Kidney tubule cell (primary cell): ENCODE measurements at regions not wholly inside any gene's neighbourhood (a gene's known extent, or its start where the extent isn't known, plus 50 kb on each side); places are given as distances from the start of the nearest gene placed in this dataset.

Experiments
- DNase-seq: peaks from one replicate; pipeline ENCODE4 v3.0.0-alpha.2; 2018; ENCODE audit warnings: low spot score

DNA sequence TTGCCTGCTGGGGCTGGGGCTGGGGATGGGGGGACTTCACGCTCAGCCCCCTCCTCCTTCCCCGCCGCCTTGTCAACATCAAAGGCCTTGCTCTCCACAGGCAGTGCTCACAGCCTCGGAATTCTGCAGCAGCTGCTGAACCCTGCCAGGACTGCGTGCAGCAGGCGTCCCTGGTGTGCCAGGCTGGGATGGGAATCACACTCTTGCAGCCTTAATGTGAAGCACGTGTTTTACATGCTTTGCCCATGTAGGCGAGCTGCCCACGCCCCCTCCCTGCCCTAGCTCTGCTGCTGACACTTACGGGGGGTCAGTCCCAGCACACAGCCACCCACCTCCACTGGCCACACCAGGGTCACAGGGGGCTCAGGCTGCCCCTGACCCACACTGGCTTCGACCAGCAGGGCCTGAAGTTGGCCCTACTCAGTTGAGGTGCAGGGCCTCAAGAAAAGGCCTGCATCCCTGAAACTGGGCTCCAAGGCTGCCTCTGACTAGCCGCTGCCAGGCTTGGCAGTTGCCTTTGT, 276.2 kb upstream of the RTL1 start:
- no peak for DNase-seq

DNA sequence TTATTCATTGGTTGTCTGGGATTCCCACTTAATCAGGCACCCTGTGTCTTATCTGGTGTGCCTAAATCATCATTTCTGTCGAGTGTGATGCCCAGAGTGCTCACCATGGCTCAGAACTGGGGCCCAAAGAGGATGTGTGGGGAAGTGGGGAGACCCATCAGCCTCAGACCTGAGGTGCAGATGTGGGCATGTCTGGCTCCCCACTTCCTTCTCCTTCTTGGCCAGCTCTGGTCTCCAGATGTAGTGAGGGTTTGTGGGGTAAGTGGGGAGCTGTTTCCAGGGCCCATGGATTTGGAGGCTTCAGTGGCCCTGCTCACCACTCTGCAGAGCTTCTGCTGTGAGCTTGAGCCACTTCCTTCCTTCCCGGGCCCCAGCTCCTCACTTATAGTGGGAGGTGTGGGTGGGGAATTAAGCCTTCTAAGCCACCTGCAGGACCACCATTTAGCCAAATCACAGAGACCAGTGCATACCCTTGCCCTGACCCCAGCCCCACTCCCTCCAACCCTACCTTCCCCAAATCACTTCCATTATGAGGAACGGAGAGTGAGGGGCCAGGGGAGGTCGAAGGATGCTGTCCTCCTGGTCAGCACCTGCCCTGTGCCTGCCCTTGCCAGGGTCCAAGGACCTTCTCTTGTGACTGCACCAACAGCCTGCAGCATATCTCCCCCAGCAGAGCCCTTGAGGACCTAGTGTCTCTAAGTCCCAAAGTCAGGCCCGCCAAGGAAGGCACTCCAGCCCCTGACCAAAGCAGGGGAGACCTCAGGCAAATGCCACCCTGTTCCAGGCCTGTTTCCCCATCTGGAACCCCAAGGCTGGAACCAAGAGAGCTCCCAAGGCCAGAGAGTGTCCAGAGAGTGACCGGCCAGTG, 278.2 kb upstream of the RTL1 start:
- no peak for DNase-seq

GRCh38 chr14:101182476-101182875, 279.0 kb upstream of the RTL1 start:
- no peak for DNase-seq

DNA sequence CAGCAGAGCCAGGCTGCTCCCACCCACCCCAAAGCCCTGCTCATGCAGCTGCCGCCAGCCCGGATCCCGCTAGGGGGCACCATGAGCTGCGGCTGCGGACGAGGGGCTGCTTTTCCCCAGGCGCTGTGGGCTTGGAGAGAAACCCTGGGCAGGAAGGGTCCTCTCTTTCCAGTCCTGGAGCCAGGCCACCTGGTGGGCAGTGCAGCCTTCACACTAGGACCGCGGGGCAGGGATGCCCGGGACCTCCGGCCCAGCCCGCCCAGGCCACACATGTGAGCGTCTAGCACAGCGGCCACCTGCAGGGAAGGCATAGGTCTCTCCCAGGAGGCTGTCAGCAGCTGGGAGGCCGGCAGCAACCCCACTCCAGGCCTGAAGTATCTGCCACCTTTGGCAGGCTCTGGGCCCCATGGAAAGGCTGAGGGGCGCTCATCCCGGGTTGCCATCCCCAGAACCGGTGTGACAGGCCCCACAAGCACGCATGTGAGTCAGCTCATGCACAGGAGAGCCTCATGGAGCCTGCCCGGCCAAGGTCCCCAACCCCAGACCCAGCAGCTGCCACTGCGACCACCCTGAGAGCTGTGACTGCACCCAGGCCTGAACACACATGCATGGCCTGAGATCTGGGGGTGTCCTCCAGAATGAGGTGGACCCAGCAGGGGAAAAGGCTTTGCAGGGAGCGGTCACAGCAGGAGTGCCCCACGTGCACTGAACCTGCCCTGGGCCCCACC, 280.0 kb upstream of the RTL1 start:
- DNase-seq = no peak

- no peak for DNase-seq
These were observed 280.6 kb upstream of the RTL1 start for GRCh38 chr14:101184104-101184455.

DNA sequence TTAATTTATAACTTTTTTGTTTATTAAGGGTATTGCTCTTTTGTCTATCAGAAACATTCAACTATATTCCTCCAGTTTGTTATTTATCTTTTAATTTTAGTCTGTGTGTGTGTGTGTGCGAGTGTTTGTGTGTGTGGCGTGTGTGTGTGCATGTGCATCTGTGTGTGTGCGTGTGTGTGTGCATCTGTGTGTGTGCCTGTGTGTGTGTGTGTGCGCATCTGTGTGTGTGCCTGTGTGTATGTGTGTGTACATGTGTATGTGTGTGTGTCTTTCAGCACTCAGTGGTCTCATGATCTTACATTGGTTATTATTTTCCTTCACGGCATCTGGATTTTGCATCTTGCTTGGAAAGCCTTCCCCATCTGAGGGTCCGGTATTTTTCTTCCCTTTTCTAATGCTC, 281.1 kb upstream of the RTL1 start:
- DNase-seq = no peak

- no peak for DNase-seq
These were observed 281.7 kb upstream of the RTL1 start for GRCh38 chr14:101185073-101185835.

GRCh38 chr14:101185946-101186345, 282.4 kb upstream of the RTL1 start:
- DNase-seq = no peak

DNA sequence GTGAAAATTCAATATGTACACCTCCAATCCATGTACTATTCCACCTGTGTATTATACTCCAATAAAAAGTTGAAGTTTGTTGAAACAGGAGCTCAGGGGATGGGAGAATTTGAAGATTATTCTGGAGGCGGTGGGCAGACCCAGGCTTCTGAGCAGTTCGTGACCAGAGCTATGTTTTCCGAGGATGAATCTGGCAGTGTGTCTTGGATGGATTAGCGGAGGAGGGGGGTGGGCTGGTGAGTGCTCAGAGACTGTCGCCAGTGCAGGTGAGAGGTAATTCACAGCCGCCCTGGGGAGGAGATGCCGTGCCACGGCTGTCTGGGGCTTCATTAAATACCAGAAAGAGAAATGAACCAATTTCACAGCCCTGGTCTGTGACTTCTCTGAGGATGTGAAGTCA, 283.0 kb upstream of the RTL1 start:
- DNase-seq = no peak

- DNase-seq = no peak
These were observed 283.7 kb upstream of the RTL1 start for GRCh38 chr14:101186992-101187815.

GRCh38 chr14:101187816-101188570, 284.5 kb upstream of the RTL1 start:
- no peak for DNase-seq

- no peak for DNase-seq
These were observed 285.0 kb upstream of the RTL1 start for GRCh38 chr14:101188571-101188915.

GRCh38 chr14:101189266-101189665, 285.7 kb upstream of the RTL1 start:
- no peak for DNase-seq

- no peak for DNase-seq
These were observed 286.5 kb upstream of the RTL1 start for GRCh38 chr14:101189962-101190560.

DNA sequence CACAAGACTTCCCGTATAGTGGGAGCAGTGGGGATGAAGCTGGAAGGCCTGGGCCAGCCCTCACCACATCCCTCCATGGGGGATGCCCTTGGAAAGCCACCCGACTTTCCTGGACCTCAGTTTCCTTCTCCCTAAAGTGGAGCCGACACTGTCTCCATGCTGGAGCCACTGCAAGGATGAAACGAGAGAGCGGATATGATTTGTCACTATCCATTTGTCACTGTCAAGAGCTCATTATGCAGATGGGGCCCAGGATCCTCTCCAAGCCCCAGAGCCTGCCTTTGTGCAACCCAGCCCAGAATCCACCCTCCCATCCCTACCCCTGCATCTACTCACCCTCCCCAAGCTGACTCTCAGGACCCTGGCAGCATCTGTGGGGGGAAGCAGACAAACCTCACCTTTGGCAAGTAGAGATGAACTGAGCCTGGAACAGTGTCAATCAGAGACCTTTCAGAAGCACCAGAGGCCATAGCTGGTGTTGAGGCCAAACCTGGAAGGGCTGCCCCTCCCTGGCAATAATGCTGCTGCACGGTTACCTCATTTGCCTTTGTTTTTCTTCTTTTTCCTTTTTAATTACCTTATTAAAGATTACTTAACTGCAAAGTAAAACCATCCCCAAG, 287.7 kb upstream of the RTL1 start:
- DNase-seq = no peak

GRCh38 chr14:101191721-101192660, 288.5 kb upstream of the RTL1 start:
- DNase-seq = no peak

GRCh38 chr14:101192661-101193000, 289.1 kb upstream of the RTL1 start:
- DNase-seq = no peak

DNA sequence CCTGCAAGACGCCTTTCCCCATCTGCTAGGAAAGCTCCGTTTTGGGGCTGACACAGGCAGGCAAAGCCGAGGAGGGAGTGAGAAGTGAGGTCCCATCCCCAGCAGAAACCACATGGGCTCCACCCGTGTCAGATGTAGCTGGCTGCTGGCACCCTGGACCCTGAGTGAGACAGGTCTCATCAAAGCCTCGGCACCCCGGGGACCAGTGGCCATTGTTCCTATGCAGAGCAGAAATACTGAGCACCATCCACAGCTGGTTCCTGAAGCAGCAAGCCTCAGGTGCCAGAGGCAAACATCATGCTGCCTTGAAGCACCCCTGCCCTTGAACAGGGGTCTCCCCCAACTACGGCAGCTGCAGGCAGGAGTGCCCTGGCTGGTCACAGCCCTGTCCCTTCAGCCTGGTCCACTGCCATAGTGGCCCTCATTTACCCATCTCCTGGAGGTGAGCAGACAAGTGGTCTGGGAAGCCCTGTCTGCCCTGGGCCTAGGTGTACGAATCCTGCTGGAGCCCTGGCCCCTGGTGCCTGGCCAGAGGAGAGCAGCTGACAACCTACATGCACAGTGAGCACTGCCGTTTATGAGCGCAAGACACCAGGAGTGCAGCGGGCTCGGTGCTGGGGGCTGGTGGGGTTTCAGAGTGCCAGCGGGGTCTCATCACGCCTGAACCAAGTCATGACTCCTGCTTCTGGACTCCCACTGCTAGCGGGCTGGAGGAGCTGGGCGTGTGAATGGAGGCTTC, 289.8 kb upstream of the RTL1 start:
- no peak for DNase-seq
